Erythroblast (primary cell): ENCODE measurements at regions not wholly inside any gene's neighbourhood (a gene's known extent, or its start where the extent isn't known, plus 50 kb on each side); places are given as distances from the start of the nearest gene placed in this dataset.

Experiments
- GATA1 ChIP-seq: IDR thresholded peaks from 2 replicates; pipeline ENCODE4 v1.6.1; 2011; ENCODE audit warnings: low read depth, mild to moderate bottlenecking, control low read depth, low read length, moderate library complexity
- POLR2A ChIP-seq: IDR thresholded peaks from 2 replicates; pipeline ENCODE4 v1.6.1; 2011; ENCODE audit warnings: mild to moderate bottlenecking, low read length

DNA sequence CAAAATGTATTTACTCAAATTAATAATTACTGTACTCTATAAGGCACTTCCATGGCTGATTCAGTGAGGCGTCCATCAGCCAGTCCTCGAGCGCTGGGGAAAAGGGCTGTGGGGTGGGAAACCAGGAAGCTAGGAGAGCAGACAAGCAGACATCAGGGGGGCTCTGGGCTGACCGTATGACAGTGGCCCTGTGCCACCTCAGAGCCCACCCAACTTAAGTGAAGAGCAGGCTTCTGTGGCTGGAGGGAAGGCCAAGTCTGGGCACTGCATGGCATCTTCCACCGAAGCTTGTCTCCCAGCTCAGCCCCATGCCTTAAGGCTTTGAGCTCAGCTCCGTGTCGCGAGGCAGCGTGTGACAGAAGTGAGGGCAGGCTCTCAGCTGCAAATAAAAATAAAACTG is 464.5 kb upstream of the ZMIZ1 start:
- TF ChIP-seq POLR2A (no peak), GATA1 (no peak)
